ENCODE measurements at regions not wholly inside any gene's neighbourhood (a gene's known extent, or its start where the extent isn't known, plus 50 kb on each side); places are given as distances from the start of the nearest gene placed in this dataset.

DNA sequence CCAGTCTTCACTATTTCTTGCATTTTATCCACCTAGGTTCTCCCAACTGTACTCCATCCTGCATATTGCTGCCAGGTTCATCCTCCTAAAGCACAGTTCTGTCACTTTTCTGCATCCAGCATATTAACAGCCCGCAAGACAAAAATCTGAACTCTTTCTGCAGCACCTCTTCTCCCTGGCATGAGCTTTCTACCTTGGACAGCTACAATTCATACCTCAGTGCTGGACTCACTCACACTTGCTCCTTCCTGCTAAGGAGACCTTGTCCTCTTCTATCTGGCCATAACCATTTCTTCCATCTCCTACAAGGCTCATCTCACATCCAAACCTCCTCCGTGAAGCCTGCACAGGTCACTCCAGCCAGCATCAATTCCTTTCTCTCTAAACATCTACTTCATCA is 170.1 kb upstream of the GRIP1 start:
- TF ChIP-seq CTCF (IDR thresholded peaks at IDR 0.05) = no peak
- no peak for TF ChIP-seq POLR2A (IDR thresholded peaks at IDR 0.05)
